Medulla oblongata (tissue), 1 donor: ENCODE measurements at regions not wholly inside any gene's neighbourhood (a gene's known extent, or its start where the extent isn't known, plus 50 kb on each side); places are given as distances from the start of the nearest gene placed in this dataset.

Source experiments
- DNase-seq: peaks from one replicate; pipeline ENCODE4 v3.0.0-alpha.2; 2015; ENCODE audit errors: extremely low spot score

- no peak for DNase-seq
Measured at GRCh38 chr7:36802459-36803135, 78.3 kb upstream of the AOAH start.

GRCh38 chr7:36796850-36797536 lies 72.7 kb upstream of the AOAH start:
- no peak for DNase-seq

GRCh38 chr7:36795451-36796021 lies 71.2 kb upstream of the AOAH start:
- DNase-seq, result no peak

GRCh38 chr7:36794689-36795088 lies 70.4 kb upstream of the AOAH start:
- DNase-seq, result peak; percentile 45

- DNase-seq, result no peak
Measured at GRCh38 chr7:36792421-36792820, 68.1 kb upstream of the AOAH start.

GRCh38 chr7:36790311-36790787 lies 66.1 kb upstream of the AOAH start:
- no peak for DNase-seq

GRCh38 chr7:36788825-36789470 lies 64.7 kb upstream of the AOAH start:
- DNase-seq, result no peak

GRCh38 chr7:36787933-36788378 lies 63.7 kb upstream of the AOAH start:
- DNase-seq, result no peak

- DNase-seq, result peak; percentile 76
Measured at GRCh38 chr7:36784991-36785940, 61.0 kb upstream of the AOAH start.

- DNase-seq, result no peak
Measured at GRCh38 chr7:36781011-36781738, 56.9 kb upstream of the AOAH start.

GRCh38 chr7:36777855-36778254 lies 53.6 kb upstream of the AOAH start:
- DNase-seq, result no peak

GRCh38 chr7:36777062-36777461 lies 52.8 kb upstream of the AOAH start:
- DNase-seq, result no peak

- DNase-seq, result peak; percentile 38
Measured at GRCh38 chr7:36775676-36776075, 51.4 kb upstream of the AOAH start.

GRCh38 chr7:36775061-36775620 lies 50.8 kb upstream of the AOAH start:
- peak; percentile 15 for DNase-seq
